ENCODE measurements at regions not wholly inside any gene's neighbourhood (a gene's known extent, or its start where the extent isn't known, plus 50 kb on each side); places are given as distances from the start of the nearest gene placed in this dataset.

- TF ChIP-seq CTCF (IDR thresholded peaks at IDR 0.05; ENCODE audit: insufficient read depth, low read length) = no peak
- no peak for TF ChIP-seq SPI1 (IDR thresholded peaks at IDR 0.05; ENCODE audit: borderline replicate concordance, low read depth)
- no peak for TF ChIP-seq GABPA (IDR thresholded peaks at IDR 0.05; ENCODE audit: low read depth)
- TF ChIP-seq POLR2AphosphoS5 (IDR thresholded peaks at IDR 0.05; ENCODE audit: low read depth) = no peak
- no peak for TF ChIP-seq REST (IDR thresholded peaks at IDR 0.05; ENCODE audit: insufficient replicate concordance, low read depth)
Measured at GRCh38 chr5:75824323-75824722, 107.1 kb upstream of the POC5 start.

All from HL-60 (cell line).